H1 (cell line): ENCODE measurements at regions not wholly inside any gene's neighbourhood (a gene's known extent, or its start where the extent isn't known, plus 50 kb on each side); places are given as distances from the start of the nearest gene placed in this dataset.

Experiments
- CTCF ChIA-PET: fragments of 300-600 bp; sonication (Branson Sonifier 250); formaldehyde crosslinking; loops from one replicate; lab custom pipeline; 2021; ENCODE audit not compliant: partially characterized antibody; lab: Charles Lee
- POLR2A ChIA-PET: fragments of 300-600 bp; sonication (Branson Sonifier 250); formaldehyde crosslinking; loops from one replicate; lab custom pipeline; 2021; ENCODE audit warnings: inconsistent platforms; ENCODE audit not compliant: partially characterized antibody; lab: Charles Lee
- DNase-seq, 2 experiments: peaks; one replicate each; pipeline versions ENCODE4 v3.0.0 to v3.0.0-alpha.2; 2010 to 2022; ENCODE audit warnings: low spot score in 2 of 2, low read depth in 1 of 2, mixed read lengths in 1 of 2
- FAIRE-seq: peaks from 2 replicates; lab custom pipeline; 2011; peaks lifted over from hg19 to GRCh38; lab: Jason Lieb, UNC
- H2AFZ ChIP-seq: 2 replicates; pipeline ENCODE4 v1.8.1; 2012; ENCODE audit warnings: low read length, inconsistent platforms
- H2AK5ac ChIP-seq: 2 replicates; pipeline ENCODE4 v1.6.1; 2013; ENCODE audit warnings: low read depth, low read length
- H2BK120ac ChIP-seq: replicated peaks from 2 replicates; pipeline ENCODE3; 2013; ENCODE audit warnings: low read depth, low read length, inconsistent platforms
- H2BK12ac ChIP-seq: 2 replicates; pipeline ENCODE4 v1.6.1; 2013; ENCODE audit warnings: low read depth, low read length
- H2BK15ac ChIP-seq: 2 replicates; pipeline ENCODE4 v1.6.1; 2013; ENCODE audit warnings: low read length
- H2BK20ac ChIP-seq: 2 replicates; pipeline ENCODE4 v1.6.1; 2013; ENCODE audit warnings: low read length
- H2BK5ac ChIP-seq: 2 replicates; pipeline ENCODE4 v1.6.1; 2013; ENCODE audit warnings: low read depth, low read length
- H3K14ac ChIP-seq: 2 replicates; pipeline ENCODE4 v1.6.1; 2013; ENCODE audit warnings: inconsistent platforms; ENCODE audit not compliant: insufficient read length
- H3K18ac ChIP-seq: 2 replicates; pipeline ENCODE4 v1.6.1; 2013; ENCODE audit warnings: low read length; ENCODE audit errors: extremely low read depth
- H3K23ac ChIP-seq: 2 replicates; pipeline ENCODE4 v1.6.1; 2013; ENCODE audit warnings: inconsistent platforms; ENCODE audit not compliant: insufficient read length
- H3K23me2 ChIP-seq: 2 replicates; pipeline ENCODE4 v1.6.1; 2013; ENCODE audit warnings: low read depth, low read length
- H3K27ac ChIP-seq: 2 replicates; pipeline ENCODE4 v1.6.1; 2011; ENCODE audit warnings: low read depth, low read length, inconsistent platforms
- H3K27me3 ChIP-seq, 4 experiments: replicated peaks in 1 of 4; 1 replicate in 1 of 4; 2 replicates in 3 of 4; pipeline versions ENCODE4 v1.6.1 to v1.8.1; 2011 to 2013; ENCODE audit warnings: low read length in 3 of 4, mild to moderate bottlenecking in 3 of 4, inconsistent platforms in 2 of 4, mixed read lengths in 2 of 4, moderate library complexity in 1 of 4; ENCODE audit not compliant: control insufficient read depth in 3 of 4, insufficient read depth in 3 of 4; ENCODE audit errors: extremely low read depth in 1 of 4
- H3K36me3 ChIP-seq, 4 experiments: 2 replicates each; pipeline versions ENCODE4 v1.6.1 to v1.8.1; 2011 to 2013; ENCODE audit warnings: mild to moderate bottlenecking in 4 of 4, low read length in 3 of 4, moderate library complexity in 2 of 4, control low read depth in 1 of 4, inconsistent platforms in 1 of 4; ENCODE audit not compliant: insufficient read depth in 4 of 4, control insufficient read depth in 2 of 4
- H3K4ac ChIP-seq: replicated peaks from 2 replicates; pipeline ENCODE3; 2013; ENCODE audit warnings: low read length, low read depth, mixed read lengths, inconsistent platforms; ENCODE audit not compliant: insufficient read length
- H3K4me1 ChIP-seq, 4 experiments: replicated peaks in 1 of 4; 1 replicate in 1 of 4; 2 replicates in 3 of 4; pipeline versions ENCODE4 v1.6.1 to v1.8.1; 2011 to 2013; ENCODE audit warnings: low read length in 3 of 4, inconsistent platforms in 2 of 4, mixed read lengths in 1 of 4; ENCODE audit not compliant: insufficient read depth in 4 of 4, control insufficient read depth in 3 of 4
- H3K4me2 ChIP-seq, 2 experiments: 2 replicates each; pipeline versions ENCODE4 v1.6.1 to v1.8.1; 2011 to 2013; ENCODE audit warnings: low read depth in 2 of 2, low read length in 2 of 2, control low read depth in 1 of 2, inconsistent platforms in 1 of 2, mild to moderate bottlenecking in 1 of 2; ENCODE audit not compliant: insufficient read depth in 1 of 2
- H3K4me3 ChIP-seq, 4 experiments: fragments of 200-600, 300-600 bp in 1 of 4; sonication (generic), shearing (Covaris generic), sonication (Bioruptor Twin) in 1 of 4; 2 replicates each; pipeline versions ENCODE4 v1.5.1 to v1.8.1; 2011 to 2016; ENCODE audit warnings: low read length in 4 of 4, low read depth in 3 of 4, control low read depth in 2 of 4, inconsistent platforms in 2 of 4, mild to moderate bottlenecking in 2 of 4, mixed read lengths in 1 of 4, moderate library complexity in 1 of 4; ENCODE audit not compliant: insufficient read depth in 2 of 4; ENCODE audit errors: extremely low read depth in 1 of 4
- H3K56ac ChIP-seq: replicated peaks from 2 replicates; pipeline ENCODE3; 2013; ENCODE audit warnings: low read depth, mild to moderate bottlenecking, mixed read lengths, low read length, inconsistent platforms; ENCODE audit not compliant: insufficient read length
- H3K79me1 ChIP-seq: 2 replicates; pipeline ENCODE4 v1.6.1; 2013; ENCODE audit warnings: low read depth, low read length, control low read depth
- H3K79me2 ChIP-seq, 2 experiments: 2 replicates each; pipeline versions ENCODE4 v1.6.1 to v1.8.1; 2012 to 2013; ENCODE audit warnings: low read length in 2 of 2, mild to moderate bottlenecking in 2 of 2, inconsistent platforms in 1 of 2; ENCODE audit not compliant: insufficient read depth in 2 of 2, control insufficient read depth in 1 of 2
- H3K9ac ChIP-seq, 4 experiments: replicated peaks in 1 of 4; 1 replicate in 1 of 4; 2 replicates in 3 of 4; pipeline versions ENCODE4 v1.6.1 to v1.8.1; 2011 to 2013; ENCODE audit warnings: low read depth in 3 of 4, low read length in 3 of 4, control low read depth in 2 of 4, mild to moderate bottlenecking in 2 of 4, moderate library complexity in 2 of 4, inconsistent platforms in 1 of 4; ENCODE audit errors: extremely low read depth in 1 of 4
- H3K9me3 ChIP-seq, 2 experiments: 2 replicates each; pipeline versions ENCODE4 v1.6.1 to v1.8.1; 2012 to 2013; ENCODE audit warnings: mild to moderate bottlenecking in 2 of 2, moderate library complexity in 2 of 2, control low read depth in 1 of 2, inconsistent platforms in 1 of 2, low read depth in 1 of 2, low read length in 1 of 2, mixed read lengths in 1 of 2; ENCODE audit not compliant: insufficient read depth in 2 of 2
- H4K20me1 ChIP-seq, 2 experiments: replicated peaks in 1 of 2; 2 replicates each; pipeline versions ENCODE3 to v1.8.1; 2011 to 2013; ENCODE audit warnings: inconsistent platforms in 2 of 2, low read length in 2 of 2, mild to moderate bottlenecking in 1 of 2; ENCODE audit not compliant: insufficient read depth in 2 of 2, control insufficient read depth in 1 of 2
- H4K5ac ChIP-seq: 2 replicates; pipeline ENCODE4 v1.6.1; 2013; ENCODE audit warnings: low read length, low read depth, mixed read lengths, inconsistent platforms; ENCODE audit not compliant: insufficient read length
- H4K8ac ChIP-seq: 2 replicates; pipeline ENCODE4 v1.8.0; 2013; ENCODE audit warnings: mild to moderate bottlenecking, moderate library complexity, low read length, inconsistent platforms; ENCODE audit not compliant: insufficient read depth; ENCODE audit errors: extremely low read depth
- H4K91ac ChIP-seq: replicated peaks from 2 replicates; pipeline ENCODE3; 2013; ENCODE audit warnings: low read length, mixed read lengths, inconsistent platforms; ENCODE audit not compliant: insufficient read length
- CBX5 ChIP-seq: fragments of 300-800, 300-1000 bp; sonication (generic); IDR thresholded peaks from 2 replicates; pipeline ENCODE4 v1.7.1; 2016; ENCODE audit warnings: antibody characterized with exemption, low read length, low read depth
- EGR1 ChIP-seq: IDR thresholded peaks from 2 replicates; pipeline ENCODE4 v1.6.1; 2011; ENCODE audit warnings: low read depth, low read length, borderline replicate concordance
- EP300 ChIP-seq, 2 experiments: IDR thresholded peaks; 1 replicate in 1 of 2; 2 replicates in 1 of 2; pipeline ENCODE4 v1.6.1; 2011 to 2012; ENCODE audit warnings: low read depth in 2 of 2, low read length in 2 of 2, mild to moderate bottlenecking in 2 of 2, borderline replicate concordance in 1 of 2, inconsistent platforms in 1 of 2, moderate library complexity in 1 of 2
- EZH2 ChIP-seq: fragments of 200-600 bp; sonication (generic); IDR thresholded peaks from 2 replicates; pipeline ENCODE4 v1.7.1; 2012; ENCODE audit warnings: low read depth, mild to moderate bottlenecking, moderate library complexity, low read length, inconsistent platforms; ENCODE audit not compliant: severe bottlenecking
- JUN ChIP-seq: IDR thresholded peaks from 2 replicates; pipeline ENCODE4 v1.6.1; 2011; ENCODE audit warnings: low read depth, mild to moderate bottlenecking, improper control_type of control experiment, low read length
- PHF8 ChIP-seq: fragments of 200-600 bp; sonication (generic); conservative IDR thresholded peaks from 2 replicates; pipeline ENCODE4 v1.7.1; 2012; ENCODE audit warnings: low read depth, mild to moderate bottlenecking, inconsistent platforms, low read length, moderate library complexity
- RBBP5 ChIP-seq: IDR thresholded peaks from 2 replicates; pipeline ENCODE4 v1.7.1; 2012; ENCODE audit warnings: low read depth, mild to moderate bottlenecking, inconsistent platforms, low read length, moderate library complexity, borderline replicate concordance
- SRF ChIP-seq: IDR thresholded peaks from 2 replicates; pipeline ENCODE4 v1.6.1; 2011; ENCODE audit warnings: mild to moderate bottlenecking, low read depth, low read length, moderate library complexity
- SUZ12 ChIP-seq: fragments of 200-600 bp; sonication (generic); IDR thresholded peaks from 2 replicates; pipeline ENCODE4 v1.6.1; 2012; ENCODE audit warnings: mild to moderate bottlenecking, inconsistent platforms, low read length, moderate library complexity, mixed read lengths
- WGBS, 2 experiments: shearing (Covaris generic) in 1 of 2; methylation state at CpG; one replicate each; pipeline versions ENCODE4 v1.1.6 to v1.1.7; 2013 to 2015; ENCODE audit warnings: low lambda C conversion rate in 2 of 2, mixed read lengths in 2 of 2, inconsistent platforms in 1 of 2, low coverage in 1 of 2, missing lambda C conversion rate in 1 of 2; ENCODE audit not compliant: insufficient replicate concordance in 2 of 2, insufficient coverage in 1 of 2, insufficient read length in 1 of 2; ENCODE audit errors: extremely low coverage in 1 of 2, missing lambda C conversion rate in 1 of 2; 5-methylcytosine and 5-hydroxymethylcytosine counted together
- TF ChIP-seq, protein P1 (sequence below): IDR thresholded peaks from 2 replicates; pipeline ENCODE4 v1.6.1; 2011; ENCODE audit warnings: low read length, improper control_type of control experiment
- TF ChIP-seq, protein P2 (sequence below): IDR thresholded peaks from 2 replicates; pipeline ENCODE4 v1.6.1; 2012; ENCODE audit warnings: inconsistent platforms
- TF ChIP-seq, protein P3 (sequence below): IDR thresholded peaks from 2 replicates; pipeline ENCODE4 v1.6.1; 2011; ENCODE audit warnings: low read depth, mild to moderate bottlenecking, low read length; ENCODE audit not compliant: insufficient read depth

DNA sequence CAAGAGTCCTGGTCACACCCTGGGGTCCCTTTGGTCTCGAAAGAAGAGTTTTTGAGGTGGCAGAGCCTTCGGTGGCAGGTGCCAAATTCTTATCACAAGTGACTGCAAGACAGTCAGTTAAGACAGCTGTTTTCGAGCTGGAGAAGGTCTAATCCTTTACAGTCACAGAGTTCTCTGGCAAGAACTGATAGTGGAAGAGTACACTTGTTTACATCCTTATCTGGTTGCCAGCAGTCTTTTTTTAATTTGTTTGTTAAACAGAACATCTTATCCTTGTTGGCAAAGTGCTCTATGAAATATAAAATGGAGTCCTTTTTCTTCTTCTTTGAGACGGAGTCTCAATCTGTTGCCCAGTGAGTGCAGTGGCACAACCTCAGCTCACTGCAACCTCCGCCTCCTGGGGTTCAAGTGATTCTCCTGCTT, 50.4 kb upstream of the ELOVL6 start:
- DNase-seq = no peak
- Histone ChIP-seq H4K8ac (no peak overlapping the region), H3K14ac (no peak overlapping the region), H2AK5ac (no peak overlapping the region), H3K9me3 (no peaks in the 10 kb centered on the region), H3K23ac (no peak overlapping the region), H4K91ac (no peak overlapping the region), H3K23me2 (no peaks in the 10 kb centered on the region), H4K20me1 (no peaks in the 10 kb centered on the region), H3K36me3 (no peaks in the 10 kb centered on the region), H2BK15ac (no peak overlapping the region), H3K79me1 (no peaks in the 10 kb centered on the region), H2BK5ac (no peak overlapping the region), H3K79me2 (no peaks in the 10 kb centered on the region), H3K4ac (no peak overlapping the region), H3K4me2 (no peak overlapping the region), H3K18ac (no peak overlapping the region), H2AFZ (no peak overlapping the region), H3K4me3 (no peak overlapping the region), H2BK120ac (no peak overlapping the region), H3K4me1 (no peaks in the 10 kb centered on the region), H3K9ac (no peak overlapping the region), H4K5ac (no peak overlapping the region), H3K27ac (no peak overlapping the region), H3K56ac (no peak overlapping the region), H2BK12ac (no peak overlapping the region), H2BK20ac (no peak overlapping the region), H3K27me3 (no peaks in the 10 kb centered on the region)
- POLR2A ChIA-PET = no interaction called here
- CTCF ChIA-PET = interaction anchor here (0.9 to 1.3 kb wide), 4 partner anchors 8 to 251 kb away, joined by 3 to 5 read pairs (median 4); no protein-coding TSS in a partner anchor
- 92% methylated on average over 5 of the region's 5 CpGs; no CpG with 5 or more reads in 1 of the 2 experiments for WGBS, 2 experiments
- no peak for FAIRE-seq
- TF ChIP-seq PHF8 (no peak), EGR1 (no peak), RBBP5 (no peak), SRF (no peak), SUZ12 (no peak), CBX5 (no peak), EP300 (IDR thresholded peaks at IDR 0.05; ENCODE audit: borderline replicate concordance in 1 of 2, low read depth in 2 of 2, low read length in 2 of 2) (no peak), EZH2 (no peak), JUN (no peak)
- TF ChIP-seq, protein P1, sequence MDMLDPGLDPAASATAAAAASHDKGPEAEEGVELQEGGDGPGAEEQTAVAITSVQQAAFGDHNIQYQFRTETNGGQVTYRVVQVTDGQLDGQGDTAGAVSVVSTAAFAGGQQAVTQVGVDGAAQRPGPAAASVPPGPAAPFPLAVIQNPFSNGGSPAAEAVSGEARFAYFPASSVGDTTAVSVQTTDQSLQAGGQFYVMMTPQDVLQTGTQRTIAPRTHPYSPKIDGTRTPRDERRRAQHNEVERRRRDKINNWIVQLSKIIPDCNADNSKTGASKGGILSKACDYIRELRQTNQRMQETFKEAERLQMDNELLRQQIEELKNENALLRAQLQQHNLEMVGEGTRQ = no peak
- TF ChIP-seq, protein P2, sequence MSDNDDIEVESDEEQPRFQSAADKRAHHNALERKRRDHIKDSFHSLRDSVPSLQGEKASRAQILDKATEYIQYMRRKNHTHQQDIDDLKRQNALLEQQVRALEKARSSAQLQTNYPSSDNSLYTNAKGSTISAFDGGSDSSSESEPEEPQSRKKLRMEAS = no peak
- TF ChIP-seq, protein P3, sequence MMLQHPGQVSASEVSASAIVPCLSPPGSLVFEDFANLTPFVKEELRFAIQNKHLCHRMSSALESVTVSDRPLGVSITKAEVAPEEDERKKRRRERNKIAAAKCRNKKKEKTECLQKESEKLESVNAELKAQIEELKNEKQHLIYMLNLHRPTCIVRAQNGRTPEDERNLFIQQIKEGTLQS = no peak
